WTC11 (cell line): ENCODE measurements at regions not wholly inside any gene's neighbourhood (a gene's known extent, or its start where the extent isn't known, plus 50 kb on each side); places are given as distances from the start of the nearest gene placed in this dataset.

ENCODE experiments used
- ATAC-seq: fragments of 200-7000 bp; cut with Tn5 transposase; 2 replicates; pipeline ENCODE4 v1.10.0; 2021; ENCODE audit warnings: mild to moderate bottlenecking, moderate library complexity
- CTCF ChIA-PET: fragments of 300-600 bp; sonication (Branson Sonifier 250); formaldehyde crosslinking; loops from one replicate; lab custom pipeline; 2021; ENCODE audit warnings: antibody characterized with exemption; lab: Charles Lee
- POLR2A ChIA-PET: fragments of 350-600 bp; sonication (Branson Sonifier 250); formaldehyde crosslinking; loops from one replicate; lab custom pipeline; 2021; ENCODE audit warnings: antibody characterized with exemption; lab: Charles Lee
- DNase-seq: peaks from one replicate; pipeline ENCODE4 v3.0.0; 2021; ENCODE audit warnings: low spot score
- H3K27ac Mint-ChIP-seq: 2 replicates; pipeline ENCODE4 v1.8.0; 2021; ENCODE audit warnings: mixed read lengths
- H3K27me3 Mint-ChIP-seq: 2 replicates; pipeline ENCODE4 v1.8.0; 2021; ENCODE audit warnings: low read depth, mild to moderate bottlenecking, moderate library complexity, mixed read lengths
- H3K36me3 Mint-ChIP-seq: 2 replicates; pipeline ENCODE4 v1.8.0; 2021; ENCODE audit warnings: mixed read lengths
- H3K4me1 Mint-ChIP-seq: 2 replicates; pipeline ENCODE4 v1.8.0; 2022; ENCODE audit warnings: mixed read lengths
- H3K4me3 Mint-ChIP-seq: 2 replicates; pipeline ENCODE4 v1.8.0; 2021; ENCODE audit warnings: mild to moderate bottlenecking, moderate library complexity, mixed read lengths
- H3K9me3 Mint-ChIP-seq: 2 replicates; pipeline ENCODE4 v1.8.0; 2021; ENCODE audit warnings: mixed read lengths
- ATF2 ChIP-seq: sonication (generic); formaldehyde crosslinking; IDR thresholded peaks from 2 replicates; pipeline ENCODE4 v1.8.1; 2022; ENCODE audit warnings: low read depth, missing genetic modification reagents, borderline replicate concordance
- CDX4 ChIP-seq: fragments of 250-450 bp; sonication (Bioruptor Pico); IDR thresholded peaks from 2 replicates; pipeline ENCODE4 v1.9.0; 2021; ENCODE audit warnings: moderate library complexity, mild to moderate bottlenecking, inconsistent platforms, borderline replicate concordance
- CREM ChIP-seq: sonication (generic); formaldehyde crosslinking; IDR thresholded peaks from 2 replicates; pipeline ENCODE4 v1.8.1; 2022; ENCODE audit warnings: mild to moderate bottlenecking, missing genetic modification reagents, moderate library complexity
- E2F5 ChIP-seq: sonication (generic); formaldehyde crosslinking; IDR thresholded peaks from 2 replicates; pipeline ENCODE4 v1.8.1; 2022; ENCODE audit warnings: mild to moderate bottlenecking, moderate library complexity, missing genetic modification reagents
- ETV6 ChIP-seq: sonication (generic); formaldehyde crosslinking; IDR thresholded peaks from 2 replicates; pipeline ENCODE4 v1.8.1; 2022; ENCODE audit warnings: mild to moderate bottlenecking, missing genetic modification reagents
- FOXJ3 ChIP-seq: sonication (generic); formaldehyde crosslinking; IDR thresholded peaks from 2 replicates; pipeline ENCODE4 v1.9.0; 2021; ENCODE audit warnings: missing genetic modification reagents, mild to moderate bottlenecking, borderline replicate concordance
- FOXP4 ChIP-seq: sonication (generic); formaldehyde crosslinking; IDR thresholded peaks from 2 replicates; pipeline ENCODE4 v1.8.0; 2022; ENCODE audit warnings: mild to moderate bottlenecking, missing genetic modification reagents
- GTF2I ChIP-seq: fragments of 250-450 bp; sonication (Bioruptor Pico); conservative IDR thresholded peaks from 2 replicates; pipeline ENCODE4 v1.4.0; 2021; ENCODE audit warnings: mild to moderate bottlenecking
- KAT7 ChIP-seq: sonication (generic); formaldehyde crosslinking; IDR thresholded peaks from 2 replicates; pipeline ENCODE4 v1.8.1; 2023; ENCODE audit warnings: missing genetic modification reagents, mild to moderate bottlenecking, borderline replicate concordance
- MAX ChIP-seq: sonication (generic); formaldehyde crosslinking; IDR thresholded peaks from 2 replicates; pipeline ENCODE4 v1.8.0; 2022; ENCODE audit warnings: mild to moderate bottlenecking, missing genetic modification reagents
- MXD4 ChIP-seq: fragments of 250-450 bp; sonication (Bioruptor Pico); IDR thresholded peaks from 2 replicates; pipeline ENCODE4 v1.8.0; 2021; ENCODE audit warnings: mild to moderate bottlenecking, moderate library complexity, borderline replicate concordance
- NR3C1 ChIP-seq: sonication (generic); formaldehyde crosslinking; conservative IDR thresholded peaks from 2 replicates; pipeline ENCODE4 v1.8.1; 2023; ENCODE audit warnings: low read depth, mild to moderate bottlenecking, missing genetic modification reagents
- RELA ChIP-seq: sonication (generic); formaldehyde crosslinking; IDR thresholded peaks from 2 replicates; pipeline ENCODE4 v1.8.1; 2022; ENCODE audit warnings: missing genetic modification reagents, mild to moderate bottlenecking, borderline replicate concordance
- TEAD4 ChIP-seq: sonication (generic); formaldehyde crosslinking; IDR thresholded peaks from 2 replicates; pipeline ENCODE4 v1.8.0; 2022; ENCODE audit warnings: mild to moderate bottlenecking, missing genetic modification reagents
- TP53 ChIP-seq: sonication (generic); formaldehyde crosslinking; IDR thresholded peaks from 2 replicates; pipeline ENCODE4 v1.8.1; 2023; ENCODE audit warnings: mild to moderate bottlenecking, missing genetic modification reagents
- USF2 ChIP-seq: sonication (generic); formaldehyde crosslinking; IDR thresholded peaks from 2 replicates; pipeline ENCODE4 v1.8.1; 2023; ENCODE audit warnings: mild to moderate bottlenecking, missing genetic modification reagents, moderate library complexity
- ZBTB43 ChIP-seq: sonication (generic); formaldehyde crosslinking; IDR thresholded peaks from 2 replicates; pipeline ENCODE4 v1.8.1; 2023; ENCODE audit warnings: mild to moderate bottlenecking, missing genetic modification reagents
- ZNF138 ChIP-seq: sonication (generic); formaldehyde crosslinking; conservative IDR thresholded peaks from 2 replicates; pipeline ENCODE4 v1.8.1; 2022; ENCODE audit warnings: mild to moderate bottlenecking, moderate library complexity, missing genetic modification reagents
- ZNF219 ChIP-seq: sonication (generic); formaldehyde crosslinking; IDR thresholded peaks from 2 replicates; pipeline ENCODE4 v1.8.0; 2023; ENCODE audit warnings: missing genetic modification reagents, mild to moderate bottlenecking, borderline replicate concordance
- ZNF263 ChIP-seq: sonication (generic); formaldehyde crosslinking; IDR thresholded peaks from 2 replicates; pipeline ENCODE4 v1.8.1; 2022; ENCODE audit warnings: low read depth, mild to moderate bottlenecking, moderate library complexity, missing genetic modification reagents
- ZNF423 ChIP-seq: fragments of 250-450 bp; sonication (Bioruptor Pico); IDR thresholded peaks from 2 replicates; pipeline ENCODE4 v2.1.2; 2022; ENCODE audit warnings: mild to moderate bottlenecking, moderate library complexity
- ZNF425 ChIP-seq: fragments of 250-450 bp; sonication (Bioruptor Pico); conservative IDR thresholded peaks from 2 replicates; pipeline ENCODE4 v1.9.0; 2021; ENCODE audit warnings: mild to moderate bottlenecking

GRCh38 chr12:105748806-105749600, 389.8 kb downstream of the NUAK1 start:
- H3K9me3 Mint-ChIP-seq: no peaks in the 10 kb centered on the region
- DNase-seq (no peak), ATAC-seq (no peak)
- H3K4me3 Mint-ChIP-seq: no peak overlapping the region
- H3K27me3 Mint-ChIP-seq: no peaks in the 10 kb centered on the region
- no peaks in the 10 kb centered on the region for H3K36me3 Mint-ChIP-seq
- peaks cover 11% of the 10 kb centered on the region for H3K4me1 Mint-ChIP-seq
- ChIA-PET POLR2A (no interaction called here), CTCF (interaction anchor here (1.4 kb wide), 1 partner anchor 43 kb away, joined by 4 read pairs; no protein-coding TSS in a partner anchor)
- no peak for TF ChIP-seq ZNF263 (CRISPR knock-in tag)
- no peak overlapping the region for H3K27ac Mint-ChIP-seq

GRCh38 chr12:105750096-105750495, 388.7 kb downstream of the NUAK1 start:
- Mint-ChIP-seq H3K9me3 (no peaks in the 10 kb centered on the region), H3K27me3 (no peaks in the 10 kb centered on the region), H3K36me3 (no peaks in the 10 kb centered on the region), H3K4me3 (no peak overlapping the region), H3K4me1 (peaks cover 4% of the 10 kb centered on the region), H3K27ac (no peak overlapping the region)
- DNase-seq (no peak), ATAC-seq (no peak)
- TF ChIP-seq CDX4 (CRISPR knock-in tag): no peak
- no peak for TF ChIP-seq MXD4
- no peak for TF ChIP-seq ZNF219
- TF ChIP-seq FOXJ3: no peak
- no peak for TF ChIP-seq MAX (CRISPR knock-in tag)
- no peak for TF ChIP-seq ZNF138 (CRISPR knock-in tag)
- ChIA-PET POLR2A (no interaction called here), CTCF (no interaction called here)

- Mint-ChIP-seq H3K27ac (no peak overlapping the region), H3K27me3 (no peaks in the 10 kb centered on the region), H3K9me3 (no peaks in the 10 kb centered on the region), H3K4me1 (no peaks in the 10 kb centered on the region), H3K36me3 (no peaks in the 10 kb centered on the region), H3K4me3 (no peak overlapping the region)
- no peak for DNase-seq
- ATAC-seq: no peak
- POLR2A ChIA-PET: no interaction called here
- CTCF ChIA-PET: no interaction called here
- TF ChIP-seq CREM (CRISPR knock-in tag): no peak
- TF ChIP-seq RELA (CRISPR knock-in tag): no peak
- no peak for TF ChIP-seq ZBTB43 (CRISPR knock-in tag)
- no peak for TF ChIP-seq TP53 (CRISPR knock-in tag)
- no peak for TF ChIP-seq GTF2I
- no peak for TF ChIP-seq KAT7 (CRISPR knock-in tag)
- no peak for TF ChIP-seq ATF2 (CRISPR knock-in tag)
- no peak for TF ChIP-seq ETV6 (CRISPR knock-in tag)
- TF ChIP-seq MXD4: no peak
- no peak for TF ChIP-seq ZNF425 (CRISPR knock-in tag)
- no peak for TF ChIP-seq TEAD4 (CRISPR knock-in tag)
- no peak for TF ChIP-seq FOXP4 (CRISPR knock-in tag)
- no peak for TF ChIP-seq USF2 (CRISPR knock-in tag)
- TF ChIP-seq E2F5 (CRISPR knock-in tag): no peak
- TF ChIP-seq ZNF423 (CRISPR knock-in tag): no peak
- TF ChIP-seq NR3C1 (CRISPR knock-in tag): no peak
These were observed 384.4 kb downstream of the NUAK1 start for GRCh38 chr12:105754313-105754712.
